ENCODE measurements at regions not wholly inside any gene's neighbourhood (a gene's known extent, or its start where the extent isn't known, plus 50 kb on each side); places are given as distances from the start of the nearest gene placed in this dataset.
A peak's percentile ranks its signal among the peaks of the same experiment; 100 is the strongest.
"Not testable (repeated sequence)": the region's sequence is repeated elsewhere in the genome, so short reads cannot be mapped to it uniquely, and the experiment has no call there.

GRCh38 chr3:137121704-137122314, 164.0 kb downstream of the IL20RB start:
- peak; percentile 72 for DNase-seq

- DNase-seq, result no peak
These were observed 173.3 kb downstream of the IL20RB start for GRCh38 chr3:137131081-137131480.

GRCh38 chr3:137134431-137134830, 176.6 kb downstream of the IL20RB start:
- no peak for DNase-seq

GRCh38 chr3:137148406-137148805, 190.6 kb downstream of the IL20RB start:
- no peak for DNase-seq

GRCh38 chr3:137148917-137149316, 191.1 kb downstream of the IL20RB start:
- DNase-seq, result no peak

- no peak for DNase-seq
These were observed 193.0 kb downstream of the IL20RB start for GRCh38 chr3:137150825-137151224.

GRCh38 chr3:137153046-137153445, 195.3 kb downstream of the IL20RB start:
- DNase-seq, result not testable (repeated sequence)

GRCh38 chr3:137163241-137163871, 205.6 kb downstream of the IL20RB start:
- peak; percentile 58 for DNase-seq

GRCh38 chr3:137163958-137164357, 206.2 kb downstream of the IL20RB start:
- no peak for DNase-seq

- DNase-seq, result peak; percentile 9
These were observed 207.5 kb downstream of the IL20RB start for GRCh38 chr3:137165117-137165806.

GRCh38 chr3:137171834-137172603, 214.2 kb downstream of the IL20RB start:
- no peak for DNase-seq

GRCh38 chr3:137172728-137173127, 214.9 kb downstream of the IL20RB start:
- no peak for DNase-seq

GRCh38 chr3:137174514-137174913, 216.7 kb downstream of the IL20RB start:
- no peak for DNase-seq

- peak; percentile 15 for DNase-seq
These were observed 222.4 kb downstream of the IL20RB start for GRCh38 chr3:137180220-137180619.

- DNase-seq, result no peak
These were observed 233.5 kb downstream of the IL20RB start for GRCh38 chr3:137191133-137191923.

- DNase-seq, result no peak
These were observed 234.2 kb downstream of the IL20RB start for GRCh38 chr3:137191951-137192350.

- no peak for DNase-seq
These were observed 236.5 kb downstream of the IL20RB start for GRCh38 chr3:137194301-137194700.

GRCh38 chr3:137198374-137198773, 240.6 kb downstream of the IL20RB start:
- DNase-seq, result not testable (repeated sequence)

GRCh38 chr3:137199678-137200077, 241.9 kb downstream of the IL20RB start:
- no peak for DNase-seq

- no peak for DNase-seq
These were observed 243.3 kb downstream of the IL20RB start for GRCh38 chr3:137201066-137201465.

- DNase-seq, result no peak
These were observed 245.2 kb downstream of the IL20RB start for GRCh38 chr3:137202941-137203340.

GRCh38 chr3:137204409-137204808, 246.6 kb downstream of the IL20RB start:
- no peak for DNase-seq
